ENCODE measurements at regions not wholly inside any gene's neighbourhood (a gene's known extent, or its start where the extent isn't known, plus 50 kb on each side); places are given as distances from the start of the nearest gene placed in this dataset.
A peak's percentile ranks its signal among the peaks of the same experiment; 100 is the strongest.
"Not testable (repeated sequence)": the region's sequence is repeated elsewhere in the genome, so short reads cannot be mapped to it uniquely, and the experiment has no call there.

GRCh38 chr11:12585861-12586260 is 88.4 kb upstream of the TEAD1 start:
- no peak for DNase-seq (ENCODE audit: insufficient read length, low spot score)
- TF ChIP-seq POLR2A (IDR thresholded peaks at IDR 0.05; ENCODE audit: low read depth, low read length) = no peak
- FAIRE-seq = no peak

DNA sequence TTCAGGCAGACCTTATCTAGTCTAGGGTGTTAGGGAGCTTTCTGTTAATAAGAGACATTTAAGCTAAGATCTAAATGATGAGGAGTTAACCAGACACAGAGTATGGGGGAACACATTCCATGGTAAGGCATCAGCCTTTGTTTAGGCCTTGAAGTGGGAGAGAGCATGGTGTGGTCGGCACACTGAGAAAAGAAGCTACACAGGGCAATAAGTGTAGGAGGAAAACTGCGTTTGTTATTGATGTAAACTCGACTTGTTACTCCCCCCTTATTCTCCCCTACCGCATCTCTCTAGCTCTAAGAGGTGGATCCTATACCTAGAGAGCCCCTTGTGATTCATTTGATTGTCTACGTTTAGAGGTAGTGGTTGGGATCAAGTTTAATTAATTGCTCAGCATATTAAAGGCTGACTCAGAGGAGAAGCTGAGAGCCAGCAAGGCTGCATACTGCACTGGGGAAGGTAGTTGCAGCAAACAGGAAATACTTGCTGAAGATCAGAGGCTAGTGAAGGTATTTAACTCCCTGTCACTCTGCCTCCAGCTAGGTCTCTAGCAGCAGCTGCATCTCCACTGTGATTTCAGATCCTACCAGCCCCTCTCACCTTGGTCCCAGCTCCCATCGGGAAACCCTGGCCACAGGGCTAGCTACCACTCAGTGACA is 86.8 kb upstream of the TEAD1 start:
- no peak for TF ChIP-seq POLR2A (IDR thresholded peaks at IDR 0.05; ENCODE audit: low read depth, low read length)
- DNase-seq (ENCODE audit: insufficient read length, low spot score) (peak; percentile 6), FAIRE-seq (peak; percentile 94)

GRCh38 chr11:12591706-12592105 is 82.5 kb upstream of the TEAD1 start:
- TF ChIP-seq POLR2A (IDR thresholded peaks at IDR 0.05; ENCODE audit: low read depth, low read length) = no peak
- FAIRE-seq (no peak), DNase-seq (ENCODE audit: insufficient read length, low spot score) (no peak)

DNA sequence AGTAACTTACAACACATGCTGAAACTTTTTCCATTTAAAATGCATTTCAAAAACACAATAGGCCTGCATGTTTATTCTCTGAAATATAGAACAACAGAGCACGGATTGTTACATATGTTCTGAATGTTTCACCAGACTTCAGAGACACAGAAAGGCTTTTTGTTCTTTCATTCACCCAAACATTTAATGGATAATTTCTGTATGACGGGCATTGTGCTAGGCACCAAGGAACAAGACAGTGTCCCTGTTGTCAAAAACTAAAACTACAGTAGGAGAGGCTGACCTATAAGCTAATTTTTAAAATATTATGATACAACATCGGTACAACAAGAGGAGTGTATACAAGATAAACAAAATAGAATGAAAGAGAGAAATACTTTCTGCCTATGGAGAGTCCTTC is 81.9 kb upstream of the TEAD1 start:
- TF ChIP-seq POLR2A (IDR thresholded peaks at IDR 0.05; ENCODE audit: low read depth, low read length) = no peak
- FAIRE-seq = no peak
- DNase-seq (ENCODE audit: insufficient read length, low spot score) = no peak

GRCh38 chr11:12595089-12595847 is 79.0 kb upstream of the TEAD1 start:
- DNase-seq (ENCODE audit: insufficient read length, low spot score); FAIRE-seq: not testable (repeated sequence)

DNA sequence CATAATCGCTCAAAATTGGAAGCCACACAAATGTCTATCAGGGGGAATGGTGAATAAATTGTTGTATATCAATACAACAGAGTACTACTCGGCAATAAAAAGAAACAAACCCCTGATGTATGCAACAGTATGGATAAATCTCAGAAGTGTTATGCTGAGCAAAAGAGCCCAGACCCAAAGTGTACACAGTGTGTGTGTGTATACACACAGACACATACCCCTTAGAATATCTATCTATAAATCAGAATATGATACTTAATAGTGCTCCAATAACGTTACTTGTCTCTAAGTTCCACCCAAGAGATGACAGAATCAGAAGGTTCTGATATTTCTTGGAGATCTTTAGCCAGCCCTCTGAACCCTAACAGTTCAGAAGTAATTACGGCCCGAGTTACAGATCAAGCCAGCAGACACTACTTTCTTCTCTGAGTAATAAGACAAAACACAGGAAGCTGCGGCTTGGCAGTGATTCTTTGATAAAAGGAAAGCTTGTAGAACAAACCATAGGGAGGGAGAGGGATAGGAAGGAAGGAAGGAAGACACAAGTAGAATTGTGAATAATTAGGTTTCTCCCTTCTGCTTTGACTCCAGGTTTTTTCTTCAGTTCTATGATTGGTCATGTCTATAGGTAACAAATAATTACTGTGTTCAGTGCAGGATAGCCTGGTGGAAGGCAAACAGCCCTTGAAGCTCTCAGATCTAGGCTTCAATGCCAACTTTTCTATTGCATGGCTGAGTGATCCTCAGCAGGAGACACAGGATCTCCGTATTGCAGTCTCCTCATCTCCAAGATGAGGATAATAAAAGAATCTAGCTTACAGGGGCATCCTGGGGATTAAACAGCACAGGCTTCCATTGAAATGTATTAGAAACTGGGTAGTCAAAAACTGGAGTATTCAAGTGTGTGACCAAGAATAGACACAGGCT is 75.6 kb upstream of the TEAD1 start:
- FAIRE-seq = no peak
- TF ChIP-seq POLR2A (IDR thresholded peaks at IDR 0.05; ENCODE audit: low read depth, low read length) = no peak
- no peak for DNase-seq (ENCODE audit: insufficient read length, low spot score)

GRCh38 chr11:12599408-12600143 is 74.6 kb upstream of the TEAD1 start:
- FAIRE-seq = no peak
- DNase-seq (ENCODE audit: insufficient read length, low spot score) = no peak
- no peak for TF ChIP-seq POLR2A (IDR thresholded peaks at IDR 0.05; ENCODE audit: low read depth, low read length)

GRCh38 chr11:12600829-12601228 is 73.4 kb upstream of the TEAD1 start:
- no peak for TF ChIP-seq POLR2A (IDR thresholded peaks at IDR 0.05; ENCODE audit: low read depth, low read length)
- FAIRE-seq (no peak), DNase-seq (ENCODE audit: insufficient read length, low spot score) (no peak)

DNA sequence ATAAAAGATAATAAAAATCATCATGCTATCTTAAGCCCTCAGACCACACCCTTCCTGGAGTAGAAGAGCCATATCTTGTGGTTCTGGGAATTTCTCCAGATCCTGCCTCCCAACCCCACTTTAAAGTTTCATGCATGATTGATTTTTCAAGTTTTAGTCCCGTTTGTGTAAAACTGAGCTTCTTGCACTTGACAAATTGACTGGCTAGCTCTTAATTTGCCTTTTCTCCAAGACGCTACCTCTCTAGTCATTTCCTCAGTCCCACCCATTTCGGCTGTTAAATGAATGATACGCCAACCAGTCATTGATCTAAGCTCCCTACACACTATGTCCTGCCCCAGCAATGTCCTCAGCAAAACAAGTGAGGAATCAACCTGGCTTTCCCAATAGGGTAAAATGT is 71.8 kb upstream of the TEAD1 start:
- DNase-seq (ENCODE audit: insufficient read length, low spot score) = no peak
- no peak for FAIRE-seq
- no peak for TF ChIP-seq POLR2A (IDR thresholded peaks at IDR 0.05; ENCODE audit: low read depth, low read length)

DNA sequence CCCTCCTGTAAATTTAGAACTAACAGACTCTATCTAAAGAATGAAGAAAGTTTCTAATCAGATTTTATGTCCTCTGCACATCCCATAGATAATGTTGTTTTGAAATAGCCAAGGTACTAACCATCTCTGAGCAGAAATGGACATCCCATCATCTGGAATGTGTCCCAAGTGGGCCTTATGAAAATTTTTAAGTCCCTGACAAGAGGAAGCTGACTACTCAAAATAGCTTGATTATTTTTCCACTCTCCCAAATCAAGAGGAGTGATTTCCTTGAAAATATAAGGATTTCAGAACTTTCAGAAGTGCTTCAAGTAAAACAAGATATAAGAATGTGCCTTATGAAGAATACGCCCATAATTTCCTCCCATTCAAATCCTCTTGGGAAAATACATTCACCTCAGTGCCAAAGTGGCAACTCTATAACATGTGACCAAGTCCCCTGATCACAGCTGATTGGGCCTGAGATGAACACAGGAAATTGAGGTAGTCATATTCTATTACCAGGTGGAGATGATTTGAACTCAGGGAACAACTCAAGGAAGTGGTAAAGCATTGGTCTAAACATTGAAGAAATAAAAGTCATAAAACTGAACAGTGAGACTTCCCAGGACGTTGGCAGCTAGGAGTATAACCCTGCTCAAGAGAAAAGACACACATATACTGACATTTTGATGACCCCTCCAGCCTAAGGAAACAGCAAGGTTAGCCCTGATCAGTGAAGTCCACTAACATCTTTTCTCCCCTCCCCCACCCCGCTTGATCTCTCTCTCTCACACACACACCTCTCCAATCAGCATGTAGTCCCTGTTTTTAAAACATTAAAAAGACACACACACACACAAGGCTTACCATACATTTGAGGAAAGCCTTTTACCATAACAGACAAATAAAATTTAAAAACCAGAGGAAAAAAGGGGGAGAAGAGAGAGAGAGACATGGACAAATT is 70.8 kb upstream of the TEAD1 start:
- DNase-seq (ENCODE audit: insufficient read length, low spot score) (no peak), FAIRE-seq (no peak)
- TF ChIP-seq POLR2A (IDR thresholded peaks at IDR 0.05; ENCODE audit: low read depth, low read length) = no peak

DNA sequence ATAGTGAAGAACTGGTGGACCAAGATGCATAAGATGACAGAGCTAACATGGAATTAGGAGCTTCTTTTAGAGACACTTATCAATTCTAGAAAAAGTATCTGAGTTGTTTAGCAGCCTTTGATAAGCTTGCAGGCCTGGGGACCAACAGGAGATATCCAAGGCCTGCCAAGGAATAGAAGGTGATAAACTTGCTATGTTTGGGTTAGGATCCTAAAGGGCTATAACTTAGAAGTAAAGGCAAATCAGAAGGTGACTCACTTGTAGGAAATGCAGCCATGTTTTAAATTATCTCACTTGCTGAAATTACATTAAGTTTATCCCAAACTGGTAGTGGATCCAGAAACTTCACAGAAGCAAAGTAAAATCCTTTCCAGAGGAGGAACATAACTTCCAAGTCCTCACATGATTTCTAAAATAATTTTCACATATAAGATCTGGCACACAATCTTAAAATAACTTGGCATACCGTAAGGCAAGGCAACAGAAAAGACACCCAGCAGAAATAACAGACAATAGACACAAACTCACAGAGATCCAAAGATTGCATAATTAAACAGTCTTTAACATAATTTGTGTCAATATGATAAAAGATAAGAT is 69.6 kb upstream of the TEAD1 start:
- no peak for TF ChIP-seq POLR2A (IDR thresholded peaks at IDR 0.05; ENCODE audit: low read depth, low read length)
- DNase-seq (ENCODE audit: insufficient read length, low spot score) (no peak), FAIRE-seq (peak; percentile 11)

DNA sequence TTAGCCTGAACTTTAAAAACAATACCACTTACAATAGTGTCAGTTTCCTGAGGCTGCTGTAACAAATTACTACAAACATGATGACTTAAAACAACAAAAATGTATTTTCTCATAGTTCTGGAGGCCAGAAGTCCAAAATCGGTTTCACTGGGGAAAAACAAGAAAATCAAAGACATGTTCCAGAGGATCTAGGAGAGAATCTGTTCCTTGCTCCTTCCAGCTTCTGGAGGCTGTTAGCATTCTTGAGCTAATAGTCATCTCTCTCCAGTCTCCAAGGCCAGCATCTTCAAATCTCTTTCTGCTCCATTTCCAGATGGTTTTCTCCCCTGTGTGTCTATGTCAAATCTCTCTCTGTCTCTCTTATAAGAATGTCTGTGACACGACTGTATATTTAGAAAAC is 67.6 kb upstream of the TEAD1 start:
- FAIRE-seq (peak; percentile 20), DNase-seq (ENCODE audit: insufficient read length, low spot score) (no peak)
- TF ChIP-seq POLR2A (IDR thresholded peaks at IDR 0.05; ENCODE audit: low read depth, low read length) = no peak

GRCh38 chr11:12608678-12609077 is 65.5 kb upstream of the TEAD1 start:
- not testable (repeated sequence) for DNase-seq (ENCODE audit: insufficient read length, low spot score); FAIRE-seq

Measured in H54 (cell line).